ENCODE measurements at regions not wholly inside any gene's neighbourhood (a gene's known extent, or its start where the extent isn't known, plus 50 kb on each side); places are given as distances from the start of the nearest gene placed in this dataset.

DNA sequence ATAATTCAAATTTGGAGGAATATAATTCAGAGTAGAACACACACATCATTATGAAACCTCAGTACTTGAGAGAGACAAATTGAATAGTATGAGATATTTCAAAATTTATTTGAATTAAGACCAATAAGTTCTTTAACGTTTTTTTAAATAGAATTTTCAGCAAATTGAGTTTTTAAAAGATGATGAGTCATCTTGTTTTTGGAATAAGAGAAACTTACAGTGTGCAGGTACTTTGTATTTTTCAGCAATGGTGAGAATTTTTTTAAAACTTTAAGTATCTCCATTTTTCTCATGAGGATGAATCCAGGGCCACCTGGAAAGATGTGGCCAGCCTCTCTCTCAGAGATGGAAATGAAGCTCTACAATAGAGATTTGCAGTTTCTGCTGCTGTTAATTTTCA is 1015.0 kb upstream of the TENM4 start:
- DNase-seq, result no peak

DNA sequence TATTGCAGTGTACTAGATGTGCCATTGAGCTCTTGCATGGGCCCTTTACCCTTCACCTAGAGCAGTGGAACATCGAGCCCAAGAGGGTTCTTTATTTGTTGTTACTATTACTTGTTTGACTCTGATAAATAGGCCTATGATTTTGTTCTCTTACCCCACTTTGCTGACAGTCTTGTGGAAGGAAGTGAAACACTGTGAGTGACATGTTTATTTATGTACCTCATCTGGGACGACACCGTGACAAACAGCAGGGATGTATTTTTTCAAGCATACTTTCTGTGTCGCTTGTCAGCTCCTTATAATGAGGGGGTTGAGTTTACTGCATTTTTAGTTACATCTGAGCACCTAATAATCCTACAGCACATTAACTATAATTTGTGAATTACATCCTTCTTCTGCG is 1010.3 kb upstream of the TENM4 start:
- no peak for DNase-seq

DNA sequence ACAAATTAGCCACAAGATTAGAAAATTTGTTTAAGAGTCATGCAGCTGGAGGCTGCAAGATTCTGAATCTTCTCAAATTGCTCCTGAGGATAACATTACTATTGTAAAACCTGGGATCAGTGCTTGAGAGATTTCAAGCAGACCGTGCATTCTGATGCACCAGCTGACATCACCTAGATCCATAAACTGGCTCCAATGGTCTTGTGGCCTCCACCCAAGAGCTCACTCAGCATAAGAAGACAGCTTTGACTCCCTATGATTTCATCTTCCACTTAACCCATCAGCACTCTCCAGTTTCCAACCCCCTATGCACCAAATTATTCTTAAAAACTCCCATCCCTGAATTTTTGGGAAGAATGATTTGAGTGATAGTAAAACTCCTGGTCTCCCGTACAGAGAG is 1007.9 kb upstream of the TENM4 start:
- no peak for DNase-seq

DNA sequence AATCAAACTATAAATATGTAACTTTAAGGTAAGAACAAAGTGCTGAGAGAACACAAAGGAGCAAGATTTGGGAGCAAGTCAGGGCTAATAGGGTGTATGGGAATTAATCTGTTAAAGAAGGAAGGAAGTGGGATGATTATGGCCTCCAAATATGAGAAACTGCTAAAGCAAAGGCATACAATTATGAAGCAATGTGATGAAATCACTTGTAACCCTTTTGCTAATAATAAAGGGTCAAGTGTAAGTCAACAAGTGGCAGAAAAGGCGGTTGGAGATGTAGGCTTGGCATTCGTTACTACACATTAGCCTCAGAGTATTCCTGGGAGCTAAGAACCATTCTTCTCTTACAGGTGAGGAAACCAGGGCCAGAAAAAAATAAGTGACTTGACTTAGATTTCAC is 1002.3 kb upstream of the TENM4 start:
- no peak for DNase-seq

DNA sequence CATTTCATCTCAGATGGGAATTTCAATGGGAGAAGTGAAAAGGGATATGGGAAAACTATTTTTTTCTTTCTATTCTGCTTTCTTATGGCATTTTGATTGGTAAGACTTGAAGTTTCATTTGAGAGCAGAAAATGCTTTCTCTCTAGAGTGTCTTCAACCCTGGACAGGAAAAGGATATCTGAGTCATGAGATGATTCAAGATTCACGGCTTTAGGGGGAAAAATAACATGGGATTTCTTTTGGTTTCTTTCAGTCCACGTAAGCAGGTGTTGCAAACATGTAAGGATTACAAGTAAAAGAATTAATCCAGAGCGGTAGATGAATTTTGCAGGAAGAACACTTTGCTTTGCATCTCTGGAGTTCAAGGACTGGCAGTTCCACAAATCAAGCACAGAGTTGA is 1001.0 kb upstream of the TENM4 start:
- DNase-seq, result no peak

DNA sequence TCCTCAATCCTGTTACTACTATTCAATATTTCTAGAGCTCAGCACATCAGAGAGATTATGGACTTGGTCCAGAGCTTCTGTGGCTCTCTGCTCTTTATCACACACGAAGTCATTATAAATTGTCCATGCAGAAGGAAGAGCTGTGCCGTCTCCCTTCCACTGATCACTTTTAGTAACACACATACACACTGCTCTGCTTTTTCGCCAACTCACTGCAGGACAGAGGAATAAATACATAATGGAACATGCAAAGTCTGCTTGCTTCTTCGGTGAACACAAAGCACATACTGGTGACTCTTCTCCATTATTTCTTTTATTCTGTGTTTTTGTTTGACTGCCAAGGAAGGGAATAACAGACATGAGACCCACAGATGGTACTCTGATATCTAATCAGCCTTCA is 1000.0 kb upstream of the TENM4 start:
- DNase-seq, result no peak

DNA sequence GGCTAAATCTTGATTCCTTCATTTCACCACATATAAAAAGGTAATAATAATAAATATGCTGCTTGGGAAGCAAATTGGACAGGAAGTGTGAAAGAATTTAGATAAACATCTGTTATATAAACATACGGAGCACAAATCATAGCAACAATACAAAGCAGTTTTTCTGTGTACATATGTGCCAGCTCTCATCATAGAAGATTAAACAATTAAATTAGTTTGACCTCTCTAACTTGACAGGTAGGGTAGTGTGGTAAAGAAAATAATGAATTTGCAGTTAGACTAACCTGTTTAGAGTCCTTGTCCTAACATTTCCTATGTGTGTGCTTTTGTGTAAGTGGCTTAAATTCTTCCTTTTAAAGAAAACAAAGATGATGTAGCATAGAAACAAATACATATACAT is 995.7 kb upstream of the TENM4 start:
- no peak for DNase-seq

DNA sequence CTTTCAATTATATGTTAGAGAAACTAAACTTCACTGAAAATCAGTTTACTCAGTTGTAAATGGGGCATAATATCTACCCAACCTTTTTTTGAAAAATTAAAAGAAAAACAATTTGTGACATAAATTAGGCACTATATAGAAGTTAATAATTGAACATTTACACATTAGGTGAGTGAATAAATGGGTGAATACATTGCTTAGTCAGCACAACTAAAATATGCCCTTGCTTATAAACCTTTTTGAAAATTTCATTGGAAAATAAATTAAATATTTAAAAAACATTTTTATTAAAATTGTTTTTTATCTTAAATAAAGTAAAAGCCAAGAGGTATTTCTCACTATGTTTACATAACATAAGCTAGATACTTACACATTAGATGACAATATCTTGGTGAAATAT is 994.5 kb upstream of the TENM4 start:
- DNase-seq, result no peak

DNA sequence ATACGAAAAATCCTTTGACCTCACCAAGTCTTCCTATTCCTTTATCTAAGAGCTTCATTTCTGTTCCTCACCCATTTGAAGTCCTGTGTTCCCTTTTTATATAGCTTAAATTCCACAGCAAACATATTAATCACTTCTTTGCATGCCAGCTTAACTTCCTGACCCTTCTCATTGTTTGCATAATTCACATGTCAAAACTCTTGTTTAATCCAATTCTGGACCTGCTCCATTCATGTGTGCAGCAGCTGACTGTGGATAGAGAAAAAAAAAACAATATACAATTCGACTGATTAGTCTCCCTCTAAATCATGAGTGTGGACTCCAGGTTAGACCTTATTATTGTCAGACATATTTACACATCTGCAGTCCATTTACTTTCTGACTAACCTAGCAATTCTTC is 991.2 kb upstream of the TENM4 start:
- DNase-seq, result no peak

DNA sequence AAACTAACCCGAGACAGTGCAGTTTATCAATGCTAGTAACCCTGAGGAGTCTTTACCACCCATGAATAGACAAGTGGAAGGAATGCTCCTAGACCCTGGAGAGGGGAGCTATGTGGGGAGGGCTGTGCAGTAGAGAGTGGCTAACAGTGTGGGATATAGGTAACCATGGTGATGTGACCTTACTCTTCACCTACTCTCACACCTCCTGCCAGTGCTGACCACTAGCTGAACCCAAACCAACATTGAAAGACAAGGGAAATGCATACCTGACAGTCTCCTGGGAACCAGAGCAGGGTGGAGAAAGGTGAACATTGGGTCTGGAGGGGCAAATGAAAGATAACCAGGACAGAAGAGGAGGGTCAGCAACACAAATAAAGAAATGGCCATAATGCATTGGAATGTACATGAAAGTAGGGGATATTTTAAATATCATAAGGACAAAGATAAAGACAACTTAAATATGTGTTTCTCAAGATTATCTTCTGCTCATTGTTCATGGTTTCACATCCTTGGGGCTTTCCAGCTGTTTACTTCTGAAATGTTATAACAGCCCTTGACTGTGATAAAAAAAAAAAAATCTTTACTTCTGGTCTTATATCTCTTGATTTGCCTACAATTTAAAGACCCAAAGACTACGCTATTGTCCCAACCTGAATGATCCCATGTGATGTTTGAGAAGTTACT is 983.3 kb upstream of the TENM4 start:
- DNase-seq, result no peak

DNA sequence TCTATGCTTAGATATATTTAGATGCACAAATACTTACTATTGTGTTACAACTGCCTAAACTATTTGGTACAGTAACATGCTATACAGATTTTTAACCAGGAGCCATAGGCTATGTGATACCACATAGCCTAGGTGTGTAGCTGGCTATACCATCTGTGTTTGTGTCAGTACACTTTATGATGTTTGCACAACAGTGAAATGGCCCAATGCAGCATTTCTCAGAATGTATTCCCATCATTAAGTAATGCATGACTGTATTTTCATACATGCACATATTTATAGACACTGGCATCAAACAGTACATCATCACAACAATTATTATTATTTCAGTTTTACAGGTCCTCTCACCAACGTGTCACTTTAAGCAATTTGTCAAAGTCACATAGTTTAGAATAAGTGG is 979.5 kb upstream of the TENM4 start:
- no peak for DNase-seq

DNA sequence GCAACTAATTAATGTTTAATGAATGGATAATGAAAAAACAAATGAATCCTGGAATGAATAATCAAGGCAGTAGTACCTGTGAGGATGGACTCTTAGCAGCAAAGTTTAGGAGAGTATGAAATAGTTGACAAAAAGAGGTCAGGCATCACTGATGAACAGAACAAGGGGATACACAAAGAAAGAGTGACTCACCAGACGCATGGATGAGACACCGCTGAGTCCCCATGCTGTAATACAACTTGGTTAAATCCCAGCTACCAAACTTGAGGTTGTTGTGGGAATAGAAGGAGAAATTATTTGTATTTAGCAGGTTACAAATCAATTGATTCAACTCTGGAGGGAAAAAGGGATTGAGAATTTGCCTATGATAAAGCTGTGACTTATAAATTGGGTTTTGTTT is 976.9 kb upstream of the TENM4 start:
- no peak for DNase-seq

DNA sequence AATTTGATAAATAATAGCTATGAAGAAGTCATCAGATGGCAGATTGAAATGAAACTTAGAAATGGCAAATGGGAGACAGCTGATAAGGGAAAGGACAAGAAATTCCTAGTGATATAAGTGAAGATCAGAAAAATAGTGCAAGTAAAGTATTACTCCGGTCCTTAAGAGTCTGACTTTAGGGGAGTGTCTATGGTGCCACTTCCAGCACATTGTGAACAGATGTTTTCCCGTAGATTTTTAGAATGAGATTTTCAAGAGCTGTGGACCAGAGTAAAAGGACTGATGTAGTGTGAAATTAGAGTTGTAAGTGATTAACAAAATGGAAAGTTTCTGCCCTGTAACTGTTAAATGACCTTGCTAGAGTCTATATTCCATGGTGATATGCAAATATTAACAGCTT is 974.8 kb upstream of the TENM4 start:
- DNase-seq, result no peak

DNA sequence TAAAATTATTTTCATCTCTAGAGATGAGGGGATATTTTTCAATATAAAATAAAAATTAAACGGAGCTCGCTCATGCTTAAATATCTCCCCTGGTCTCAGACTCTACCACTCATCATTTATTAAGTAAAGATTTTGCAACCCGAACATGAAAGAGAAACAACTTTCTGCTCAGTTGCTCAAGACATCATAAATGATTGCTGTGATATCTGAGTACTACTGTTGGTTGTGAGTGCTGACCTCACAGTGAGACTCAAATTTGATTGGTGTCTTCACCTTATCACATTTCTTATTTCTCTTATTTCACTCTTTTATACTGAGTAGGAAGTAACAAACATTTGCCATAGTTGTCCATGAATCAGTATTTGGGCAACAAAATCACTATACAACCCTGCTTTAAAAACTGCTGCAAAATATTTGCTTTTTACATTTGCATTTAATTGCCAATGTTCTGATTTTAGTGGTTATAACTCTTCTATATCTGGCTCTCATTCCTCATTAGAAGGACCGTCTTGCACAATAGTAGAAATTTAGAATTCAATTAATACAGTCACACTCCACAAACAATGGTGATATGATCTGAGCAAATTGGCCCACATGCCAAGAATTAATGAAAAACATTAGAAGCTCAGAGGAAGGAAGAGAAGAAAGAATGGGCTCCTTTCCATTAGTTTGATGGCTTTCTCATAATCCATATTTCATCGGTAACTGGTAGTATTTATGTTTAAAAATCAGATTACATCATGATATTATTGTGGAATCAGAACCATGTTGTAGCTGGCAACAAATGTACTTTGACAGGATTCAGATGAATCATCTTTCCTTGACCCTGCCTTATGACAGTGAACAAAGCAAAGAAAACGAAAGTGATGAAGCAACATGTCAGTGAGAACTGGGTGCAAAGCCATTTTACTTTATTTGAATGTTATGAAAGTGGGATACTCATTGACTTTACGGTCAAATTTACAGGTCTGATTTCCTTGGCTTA is 973.6 kb upstream of the TENM4 start:
- no peak for DNase-seq

DNA sequence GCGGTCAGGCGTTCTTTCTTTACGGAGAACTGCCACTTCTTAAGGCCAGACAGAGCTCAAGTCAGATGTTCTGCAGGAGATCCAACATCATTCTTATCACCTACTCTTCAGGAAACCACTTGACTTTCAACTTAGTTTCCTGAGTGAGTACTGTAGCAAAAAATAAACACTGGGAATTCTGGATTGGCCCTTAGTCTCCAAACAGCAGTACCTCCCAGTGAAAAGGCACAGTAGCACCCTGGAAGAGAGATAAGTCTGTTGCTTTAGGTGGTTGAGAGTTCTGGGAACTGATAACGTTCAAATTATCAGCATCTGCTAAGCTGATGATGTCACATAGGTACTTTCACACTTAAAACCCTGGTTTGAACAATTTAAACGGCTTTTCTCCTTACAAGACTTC is 971.8 kb upstream of the TENM4 start:
- no peak for DNase-seq

DNA sequence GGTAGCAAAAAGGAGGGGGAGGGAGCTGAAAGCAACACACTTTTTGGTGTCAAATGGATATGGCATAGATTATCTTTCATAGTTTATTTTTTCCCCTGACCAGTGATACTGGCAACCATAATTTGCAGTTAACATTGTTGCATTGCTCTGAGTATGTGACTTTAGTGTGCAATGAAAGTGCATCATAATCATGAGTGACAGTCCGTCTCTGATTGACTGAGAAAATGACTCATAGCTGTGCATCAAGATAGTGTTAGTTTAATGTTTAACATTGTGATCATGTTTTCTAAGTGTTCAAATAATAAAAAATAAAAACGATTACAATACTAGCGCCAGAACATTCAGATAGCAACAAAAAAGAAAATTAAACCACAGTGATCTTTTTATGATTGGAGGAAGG is 952.4 kb upstream of the TENM4 start:
- DNase-seq, result no peak

DNA sequence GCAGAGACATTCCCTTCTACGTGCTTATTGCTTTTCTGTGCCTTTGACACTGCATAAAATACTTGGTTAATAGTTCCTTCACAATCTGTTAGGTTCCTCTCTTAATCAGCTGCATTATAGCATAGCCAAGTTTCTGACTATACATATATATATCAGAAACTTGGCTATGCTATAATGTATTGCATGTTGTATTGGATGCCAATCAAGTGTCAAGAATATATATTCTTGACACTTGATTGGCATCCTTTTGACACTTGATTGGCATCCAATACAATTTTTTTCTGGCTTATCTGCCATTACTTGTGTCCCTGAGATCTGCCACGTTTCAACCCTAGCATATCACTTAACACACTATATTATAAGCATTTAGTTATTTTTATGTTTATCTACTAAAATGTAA is 949.7 kb upstream of the TENM4 start:
- no peak for DNase-seq

DNA sequence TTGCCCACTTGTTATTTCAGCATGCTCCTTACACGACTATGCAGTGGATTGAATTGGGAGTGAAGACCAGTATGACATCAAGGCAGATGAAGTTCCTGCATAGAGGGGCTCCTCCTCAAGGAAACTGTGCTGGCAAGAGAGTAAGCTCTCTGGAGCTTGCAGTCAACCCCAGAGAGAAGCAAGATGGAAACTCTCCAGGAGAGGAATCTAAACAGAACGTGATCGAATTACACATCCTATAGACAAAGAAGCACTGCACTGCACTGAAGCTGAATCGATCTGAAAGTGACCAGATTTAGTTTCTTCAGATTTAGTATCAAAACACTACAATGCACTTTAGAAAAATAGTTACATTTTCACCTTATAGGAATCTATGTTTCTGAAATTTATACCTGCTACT is 947.7 kb upstream of the TENM4 start:
- no peak for DNase-seq

DNA sequence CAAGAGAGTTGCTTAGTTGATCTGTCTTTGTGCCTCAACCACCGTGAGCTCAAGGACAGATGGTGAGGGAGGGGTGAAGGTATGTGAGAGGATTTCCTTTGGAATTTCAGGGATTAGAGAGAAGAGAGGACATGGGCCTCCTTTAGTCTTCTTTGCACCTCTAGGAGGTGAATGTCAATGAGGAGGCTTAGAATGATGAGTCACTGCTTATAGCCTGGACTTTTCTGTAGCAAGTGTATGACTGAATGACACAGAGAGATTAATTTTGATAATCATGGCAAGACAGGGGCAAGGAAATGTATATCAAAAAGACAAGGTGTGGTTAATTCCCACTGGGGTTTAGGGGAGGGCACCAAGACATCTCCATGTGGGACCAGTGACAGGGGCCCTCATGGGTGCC is 947.3 kb upstream of the TENM4 start:
- no peak for DNase-seq

DNA sequence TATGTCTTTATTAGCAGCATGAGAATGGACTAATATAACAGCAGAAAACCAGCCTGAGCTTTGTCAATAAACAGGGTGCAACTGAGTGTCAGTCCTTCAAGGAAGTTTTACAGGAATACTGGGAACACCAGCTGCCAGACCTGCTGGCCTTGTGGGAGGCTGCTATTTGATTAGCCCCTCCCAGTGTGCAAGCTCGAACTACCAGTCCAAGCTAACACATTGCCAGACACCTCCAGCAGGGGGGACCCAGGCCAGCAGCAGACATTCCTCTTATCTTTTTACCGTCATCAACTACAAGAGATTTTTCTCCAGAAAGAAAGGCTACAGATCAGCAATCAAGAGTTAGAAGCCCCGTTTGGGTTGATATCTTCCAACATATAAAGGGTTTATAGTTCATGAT is 942.8 kb upstream of the TENM4 start:
- DNase-seq, result no peak

DNA sequence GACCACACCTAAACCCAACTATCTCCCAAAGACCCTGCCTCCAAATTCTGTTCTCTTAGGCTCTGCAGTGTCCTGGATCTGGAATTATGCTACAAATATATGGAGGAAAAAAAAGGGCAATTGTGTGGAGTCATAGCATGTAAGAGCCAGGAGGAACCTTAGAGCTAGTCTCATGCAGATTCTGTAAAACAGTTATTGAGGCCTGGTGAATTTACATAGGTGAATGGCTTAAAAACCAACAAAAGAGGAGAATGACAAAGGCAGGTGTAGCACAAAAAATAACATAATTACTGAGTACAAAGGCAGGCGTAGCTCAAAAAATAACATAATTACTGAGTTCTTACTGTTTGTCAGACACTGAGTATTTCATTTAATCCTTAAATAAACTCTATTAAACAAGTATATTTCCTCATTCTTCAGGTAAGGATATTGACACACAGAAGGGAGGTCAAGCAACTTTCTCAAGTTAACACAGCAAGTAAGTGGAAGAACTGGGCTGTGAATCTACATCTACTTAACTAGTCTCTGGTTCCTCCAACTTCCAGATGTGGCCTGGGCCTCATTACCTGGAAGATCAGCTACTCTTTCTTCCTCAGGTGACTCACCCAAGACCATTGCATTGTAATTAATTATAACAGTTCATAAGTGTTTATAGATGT is 938.9 kb upstream of the TENM4 start:
- DNase-seq, result no peak

DNA sequence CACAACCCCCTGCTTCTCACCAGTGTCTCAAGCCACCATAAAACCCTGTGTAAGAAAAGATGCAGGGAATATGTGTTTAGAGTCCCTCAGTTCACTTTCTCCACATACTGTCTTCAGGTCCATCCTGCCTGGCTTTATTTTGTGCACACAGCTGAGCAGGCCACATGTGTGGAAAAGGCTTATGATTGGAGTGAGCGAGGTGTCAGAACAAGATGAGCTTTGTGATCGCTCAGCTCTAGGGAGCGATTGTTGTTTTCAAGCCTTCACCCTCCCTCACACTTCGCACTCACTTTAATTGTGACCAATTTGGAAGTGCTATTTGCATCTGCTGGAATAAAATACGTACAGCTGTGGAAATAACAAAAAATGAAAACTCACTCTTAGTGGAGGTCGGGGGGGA is 931.1 kb upstream of the TENM4 start:
- no peak for DNase-seq

DNA sequence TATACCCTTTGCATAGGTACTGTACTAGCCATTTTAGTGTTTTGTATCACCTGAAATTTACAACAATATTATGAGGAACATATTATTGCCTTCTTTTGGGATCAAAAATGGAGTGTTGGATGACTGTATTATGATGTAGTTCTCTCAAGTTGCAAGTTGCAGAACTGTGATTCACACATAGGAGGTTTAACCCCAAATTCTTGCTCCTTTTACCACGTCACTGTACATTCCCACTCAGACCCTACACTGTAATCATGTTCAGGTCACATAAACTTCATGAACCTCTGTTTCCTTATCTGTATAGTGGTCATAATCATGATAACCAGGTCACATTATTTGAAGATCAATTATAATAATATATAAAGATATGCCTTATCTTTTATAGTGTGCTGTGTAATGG is 925.1 kb upstream of the TENM4 start:
- DNase-seq, result no peak
